CD8-positive, alpha-beta memory T cell (primary cell): ENCODE measurements at regions not wholly inside any gene's neighbourhood (a gene's known extent, or its start where the extent isn't known, plus 50 kb on each side); places are given as distances from the start of the nearest gene placed in this dataset.

Experiments used
- CTCF ChIA-PET: fragments of 350-600 bp; sonication (Branson Sonifier 250); formaldehyde crosslinking; loops from one replicate; lab custom pipeline; 2021; ENCODE audit warnings: antibody characterized with exemption; lab: Charles Lee
- POLR2A ChIA-PET: fragments of 350-600 bp; sonication (Branson Sonifier 250); formaldehyde crosslinking; loops from one replicate; lab custom pipeline; 2021; ENCODE audit warnings: antibody characterized with exemption; lab: Charles Lee
- DNase-seq, 5 donors: peaks; one replicate each; pipeline versions ENCODE4 v3.0.0 to v3.0.0-alpha.2; 2020 to 2022; ENCODE audit warnings: mixed read lengths in 1 of 5
- H3K27ac ChIP-seq: one replicate; pipeline ENCODE4 v1.7.0; 2013; ENCODE audit warnings: low read depth, mild to moderate bottlenecking, low read length, moderate library complexity
- H3K27me3 ChIP-seq: 2 replicates; pipeline ENCODE4 v1.7.0; 2013; ENCODE audit warnings: low read length, mild to moderate bottlenecking; ENCODE audit not compliant: insufficient read depth, poor library complexity, severe bottlenecking
- H3K36me3 ChIP-seq: 2 replicates; pipeline ENCODE4 v1.7.0; 2013; ENCODE audit warnings: mild to moderate bottlenecking, low read length, moderate library complexity; ENCODE audit not compliant: insufficient read depth
- H3K4me1 ChIP-seq: 2 replicates; pipeline ENCODE4 v1.7.0; 2013; ENCODE audit warnings: mild to moderate bottlenecking, low read length, moderate library complexity; ENCODE audit not compliant: insufficient read depth
- H3K4me3 ChIP-seq: 2 replicates; pipeline ENCODE4 v1.7.0; 2013; ENCODE audit warnings: mild to moderate bottlenecking, low read length
- H3K9me3 ChIP-seq: 2 replicates; pipeline ENCODE4 v1.7.0; 2013; ENCODE audit warnings: mild to moderate bottlenecking, low read length
- H3K27ac Mint-ChIP-seq, 8 donors: one replicate each; pipeline ENCODE4 v1.8.0; 2020 to 2021; ENCODE audit warnings: mixed read lengths in 8 of 8, mild to moderate bottlenecking in 6 of 8, inconsistent platforms in 3 of 8, moderate library complexity in 3 of 8
- H3K27me3 Mint-ChIP-seq, 2 donors: one replicate each; pipeline ENCODE4 v1.8.0; 2020 to 2021; ENCODE audit warnings: mixed read lengths in 2 of 2, mild to moderate bottlenecking in 1 of 2, moderate library complexity in 1 of 2
- H3K36me3 Mint-ChIP-seq, 3 donors: one replicate each; pipeline ENCODE4 v1.8.0; 2020 to 2021; ENCODE audit warnings: mixed read lengths in 3 of 3, inconsistent platforms in 1 of 3, mild to moderate bottlenecking in 1 of 3
- H3K4me1 Mint-ChIP-seq, 3 donors: one replicate each; pipeline ENCODE4 v1.8.0; 2020 to 2021; ENCODE audit warnings: mixed read lengths in 3 of 3, inconsistent platforms in 1 of 3, mild to moderate bottlenecking in 1 of 3
- H3K4me3 Mint-ChIP-seq, 7 donors: one replicate each; pipeline ENCODE4 v1.8.0; 2020 to 2021; ENCODE audit warnings: mixed read lengths in 7 of 7, mild to moderate bottlenecking in 6 of 7, moderate library complexity in 4 of 7, inconsistent platforms in 2 of 7
- H3K9me3 Mint-ChIP-seq, 5 donors: one replicate each; pipeline ENCODE4 v1.8.0; 2020 to 2022; ENCODE audit warnings: mixed read lengths in 5 of 5, mild to moderate bottlenecking in 3 of 5, moderate library complexity in 2 of 5, inconsistent platforms in 1 of 5

DNA sequence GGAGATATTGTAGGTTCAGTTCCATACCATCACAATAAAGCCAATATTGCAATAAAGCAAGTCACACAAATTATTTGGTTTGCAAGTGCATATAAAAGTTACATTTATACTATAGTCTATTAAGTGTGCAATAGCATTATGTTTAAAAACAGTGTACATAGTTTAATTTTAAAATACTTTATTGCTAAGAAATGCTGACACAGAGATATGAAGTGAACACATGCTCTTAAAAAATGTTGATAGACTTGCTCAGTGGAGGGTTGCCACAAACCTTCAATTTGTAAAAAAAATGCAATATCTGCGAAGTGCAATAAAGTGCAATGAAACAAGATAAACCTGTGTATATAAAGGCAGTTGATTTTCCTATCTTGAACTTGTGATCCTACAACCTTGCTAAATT, 161.5 kb downstream of the PRDM13 start:
- ChIA-PET POLR2A (no interaction called here), CTCF (no interaction called here)
- H3K9me3 Mint-ChIP-seq, result no peaks in the 10 kb centered on the region
- Histone ChIP-seq H3K36me3 (no peaks in the 10 kb centered on the region), H3K27me3 (no peaks in the 10 kb centered on the region), H3K27ac (no peak overlapping the region), H3K9me3 (no peaks in the 10 kb centered on the region), H3K4me3 (no peak overlapping the region), H3K4me1 (no peaks in the 10 kb centered on the region)
- peaks cover 7 to 9% of the 10 kb centered on the region in 2 donors for H3K27me3 Mint-ChIP-seq
- no peaks in the 10 kb centered on the region for H3K36me3 Mint-ChIP-seq
- H3K27ac Mint-ChIP-seq, result no peak overlapping the region
- no peak overlapping the region for H3K4me3 Mint-ChIP-seq
- DNase-seq, result no peak
- no peaks in the 10 kb centered on the region for H3K4me1 Mint-ChIP-seq

GRCh38 chr6:99779631-99780555, 173.3 kb downstream of the PRDM13 start:
- H3K27me3 ChIP-seq, result peaks cover 5% of the 10 kb centered on the region
- POLR2A ChIA-PET, result no interaction called here
- CTCF ChIA-PET, result interaction anchor here (0.6 kb wide), 1 partner anchor 208 kb away, joined by 3 read pairs; no protein-coding TSS in a partner anchor
- no peaks in the 10 kb centered on the region for H3K36me3 Mint-ChIP-seq
- H3K4me1 ChIP-seq, result no peaks in the 10 kb centered on the region
- H3K4me1 Mint-ChIP-seq, result no peaks in the 10 kb centered on the region
- H3K9me3 Mint-ChIP-seq, result no peaks in the 10 kb centered on the region
- no peak overlapping the region for H3K27ac Mint-ChIP-seq
- DNase-seq, result no peak
- no peaks in the 10 kb centered on the region for H3K9me3 ChIP-seq
- H3K4me3 Mint-ChIP-seq, result no peak overlapping the region
- H3K36me3 ChIP-seq, result no peaks in the 10 kb centered on the region
- H3K27me3 Mint-ChIP-seq, result peaks cover 23 to 71% of the 10 kb centered on the region in 2 donors
- H3K27ac ChIP-seq, result no peak overlapping the region
- H3K4me3 ChIP-seq, result no peak overlapping the region

DNA sequence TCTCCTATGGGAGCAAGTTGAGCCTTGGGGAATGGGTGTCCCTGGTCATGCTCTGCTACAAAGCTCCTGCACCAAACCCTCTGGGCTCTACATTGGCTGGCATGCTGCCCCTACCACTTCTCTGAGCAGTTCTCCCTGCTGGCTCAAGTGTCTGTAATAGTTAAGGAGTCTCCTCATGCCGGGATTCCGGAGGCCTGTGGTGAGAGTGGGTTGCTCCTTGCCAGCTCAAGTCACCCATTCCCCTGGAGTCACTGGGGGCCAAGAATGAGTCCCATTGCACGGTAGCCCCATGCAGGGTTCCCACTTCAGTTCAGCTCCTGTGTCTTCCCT, 173.9 kb downstream of the PRDM13 start:
- no peaks in the 10 kb centered on the region for H3K4me1 ChIP-seq
- H3K27ac Mint-ChIP-seq, result no peak overlapping the region
- no peak overlapping the region for H3K4me3 Mint-ChIP-seq
- peaks cover 21 to 66% of the 10 kb centered on the region in 2 donors for H3K27me3 Mint-ChIP-seq
- CTCF ChIA-PET, result no interaction called here
- no peaks in the 10 kb centered on the region for H3K9me3 Mint-ChIP-seq
- POLR2A ChIA-PET, result no interaction called here
- H3K36me3 Mint-ChIP-seq, result no peaks in the 10 kb centered on the region
- H3K27ac ChIP-seq, result no peak overlapping the region
- H3K4me3 ChIP-seq, result no peak overlapping the region
- DNase-seq, result no peak
- H3K4me1 Mint-ChIP-seq, result no peaks in the 10 kb centered on the region
- peaks cover 5% of the 10 kb centered on the region for H3K27me3 ChIP-seq
- H3K9me3 ChIP-seq, result no peaks in the 10 kb centered on the region
- H3K36me3 ChIP-seq, result no peaks in the 10 kb centered on the region

- H3K27ac Mint-ChIP-seq, result no peak overlapping the region
- H3K4me3 ChIP-seq, result no peak overlapping the region
- H3K4me1 Mint-ChIP-seq, result no peaks in the 10 kb centered on the region
- CTCF ChIA-PET, result no interaction called here
- peaks cover 4 to 39% of the 10 kb centered on the region in 2 donors for H3K27me3 Mint-ChIP-seq
- H3K9me3 ChIP-seq, result no peaks in the 10 kb centered on the region
- H3K27ac ChIP-seq, result no peak overlapping the region
- H3K9me3 Mint-ChIP-seq, result no peaks in the 10 kb centered on the region
- POLR2A ChIA-PET, result no interaction called here
- no peaks in the 10 kb centered on the region for H3K4me1 ChIP-seq
- H3K36me3 Mint-ChIP-seq, result no peaks in the 10 kb centered on the region
- H3K36me3 ChIP-seq, result no peaks in the 10 kb centered on the region
- H3K4me3 Mint-ChIP-seq, result no peak overlapping the region
- H3K27me3 ChIP-seq, result no peaks in the 10 kb centered on the region
- no peak for DNase-seq
Measured at GRCh38 chr6:99789767-99790166, 183.1 kb downstream of the PRDM13 start.

GRCh38 chr6:99790679-99791078, 184.0 kb downstream of the PRDM13 start:
- Histone ChIP-seq H3K4me3 (no peak overlapping the region), H3K27me3 (no peaks in the 10 kb centered on the region), H3K4me1 (no peaks in the 10 kb centered on the region), H3K27ac (no peak overlapping the region), H3K36me3 (no peaks in the 10 kb centered on the region), H3K9me3 (no peaks in the 10 kb centered on the region)
- CTCF ChIA-PET, result no interaction called here
- POLR2A ChIA-PET, result no interaction called here
- H3K27ac Mint-ChIP-seq, result no peak overlapping the region
- DNase-seq, result no peak
- no peak overlapping the region for H3K4me3 Mint-ChIP-seq
- no peaks in the 10 kb centered on the region for H3K4me1 Mint-ChIP-seq
- H3K36me3 Mint-ChIP-seq, result no peaks in the 10 kb centered on the region
- H3K27me3 Mint-ChIP-seq, result peaks cover 7 to 42% of the 10 kb centered on the region in 2 donors
- H3K9me3 Mint-ChIP-seq, result no peaks in the 10 kb centered on the region

- no peak for DNase-seq
- Mint-ChIP-seq H3K27ac (no peak overlapping the region), H3K9me3 (no peaks in the 10 kb centered on the region), H3K4me1 (no peaks in the 10 kb centered on the region), H3K4me3 (no peak overlapping the region), H3K36me3 (no peaks in the 10 kb centered on the region), H3K27me3 (peaks cover 2 to 10% of the 10 kb centered on the region in 2 donors)
- Histone ChIP-seq H3K4me3 (no peak overlapping the region), H3K27me3 (no peaks in the 10 kb centered on the region), H3K36me3 (no peaks in the 10 kb centered on the region), H3K9me3 (no peaks in the 10 kb centered on the region), H3K27ac (no peak overlapping the region), H3K4me1 (no peaks in the 10 kb centered on the region)
- POLR2A ChIA-PET, result no interaction called here
- CTCF ChIA-PET, result no interaction called here
Measured at GRCh38 chr6:99801805-99802204, 192.2 kb downstream of the MCHR2 start.

DNA sequence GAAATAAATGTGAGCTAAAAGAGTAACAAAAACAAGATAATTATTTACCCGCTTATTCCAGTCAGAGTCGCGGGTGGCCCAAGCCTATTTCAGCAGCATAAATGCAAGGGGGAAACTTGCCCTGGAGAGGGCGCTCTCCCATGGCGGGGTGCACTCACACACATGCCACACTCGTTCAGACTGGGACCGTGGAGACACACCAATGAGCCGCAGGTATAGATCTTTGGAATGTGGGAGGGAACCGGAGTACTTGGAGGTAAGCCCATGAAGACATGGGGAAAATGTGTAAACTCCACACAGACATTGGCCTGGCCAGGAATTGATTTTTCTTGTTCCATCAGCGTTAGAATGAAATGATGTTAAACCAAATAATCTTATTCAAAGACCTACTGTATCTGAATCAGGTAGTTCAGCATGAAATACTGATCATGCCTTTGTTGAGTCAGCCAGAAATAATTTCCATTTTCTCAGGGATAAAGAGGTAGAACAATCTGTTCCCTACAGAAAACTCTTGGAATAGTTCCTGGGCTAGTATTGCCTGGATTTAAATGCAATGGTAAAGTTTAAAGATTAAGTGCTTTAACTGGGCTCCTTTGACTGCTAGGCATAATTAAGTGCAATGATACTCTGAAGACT, 191.5 kb downstream of the MCHR2 start:
- no peak overlapping the region for H3K4me3 Mint-ChIP-seq
- POLR2A ChIA-PET, result no interaction called here
- H3K27me3 ChIP-seq, result no peaks in the 10 kb centered on the region
- no peak overlapping the region for H3K27ac Mint-ChIP-seq
- H3K36me3 Mint-ChIP-seq, result no peaks in the 10 kb centered on the region
- no peak overlapping the region for H3K4me3 ChIP-seq
- H3K9me3 Mint-ChIP-seq, result no peaks in the 10 kb centered on the region
- CTCF ChIA-PET, result no interaction called here
- no peaks in the 10 kb centered on the region for H3K9me3 ChIP-seq
- no peak overlapping the region for H3K27ac ChIP-seq
- no peaks in the 10 kb centered on the region for H3K4me1 ChIP-seq
- peaks cover 2 to 13% of the 10 kb centered on the region in 2 donors for H3K27me3 Mint-ChIP-seq
- DNase-seq, result no peak
- no peaks in the 10 kb centered on the region for H3K4me1 Mint-ChIP-seq
- H3K36me3 ChIP-seq, result no peaks in the 10 kb centered on the region

- DNase-seq, result no peak
- H3K4me1 ChIP-seq, result no peaks in the 10 kb centered on the region
- ChIA-PET CTCF (no interaction called here), POLR2A (no interaction called here)
- no peaks in the 10 kb centered on the region for H3K36me3 ChIP-seq
- peaks cover 16 to 41% of the 10 kb centered on the region in 2 donors for H3K27me3 Mint-ChIP-seq
- no peaks in the 10 kb centered on the region for H3K4me1 Mint-ChIP-seq
- H3K4me3 Mint-ChIP-seq, result no peak overlapping the region
- H3K36me3 Mint-ChIP-seq, result no peaks in the 10 kb centered on the region
- H3K9me3 Mint-ChIP-seq, result no peaks in the 10 kb centered on the region
- H3K4me3 ChIP-seq, result no peak overlapping the region
- H3K27ac Mint-ChIP-seq, result no peak overlapping the region
- no peak overlapping the region for H3K27ac ChIP-seq
- H3K9me3 ChIP-seq, result no peaks in the 10 kb centered on the region
- H3K27me3 ChIP-seq, result no peaks in the 10 kb centered on the region
Measured at GRCh38 chr6:99808992-99809391, 185.0 kb downstream of the MCHR2 start.
